Breast epithelium (tissue), 3 donors: ENCODE measurements at regions not wholly inside any gene's neighbourhood (a gene's known extent, or its start where the extent isn't known, plus 50 kb on each side); places are given as distances from the start of the nearest gene placed in this dataset.

Experiments used
- POLR2A ChIP-seq: fragments of 450-650 bp; IDR thresholded peaks from one replicate; pipeline ENCODE4 v1.6.1; 2016; ENCODE audit warnings: antibody characterized with exemption, mild to moderate bottlenecking, moderate library complexity
- POLR2AphosphoS5 ChIP-seq, 3 donors: sonication (generic); formaldehyde crosslinking; IDR thresholded peaks; one replicate each; pipeline ENCODE4 v1.6.1; 2017; ENCODE audit warnings: antibody characterized with exemption in 3 of 3
- TF ChIP-seq, protein P1 (sequence below), 3 donors: fragments of 450-650 bp; IDR thresholded peaks; one replicate each; pipeline ENCODE4 v1.5.1; 2016 to 2017; ENCODE audit warnings: antibody characterized with exemption in 3 of 3, mild to moderate bottlenecking in 3 of 3, moderate library complexity in 3 of 3

GRCh38 chr5:74135033-74135432 is 505.5 kb downstream of the ENC1 start:
- TF ChIP-seq, protein P1, sequence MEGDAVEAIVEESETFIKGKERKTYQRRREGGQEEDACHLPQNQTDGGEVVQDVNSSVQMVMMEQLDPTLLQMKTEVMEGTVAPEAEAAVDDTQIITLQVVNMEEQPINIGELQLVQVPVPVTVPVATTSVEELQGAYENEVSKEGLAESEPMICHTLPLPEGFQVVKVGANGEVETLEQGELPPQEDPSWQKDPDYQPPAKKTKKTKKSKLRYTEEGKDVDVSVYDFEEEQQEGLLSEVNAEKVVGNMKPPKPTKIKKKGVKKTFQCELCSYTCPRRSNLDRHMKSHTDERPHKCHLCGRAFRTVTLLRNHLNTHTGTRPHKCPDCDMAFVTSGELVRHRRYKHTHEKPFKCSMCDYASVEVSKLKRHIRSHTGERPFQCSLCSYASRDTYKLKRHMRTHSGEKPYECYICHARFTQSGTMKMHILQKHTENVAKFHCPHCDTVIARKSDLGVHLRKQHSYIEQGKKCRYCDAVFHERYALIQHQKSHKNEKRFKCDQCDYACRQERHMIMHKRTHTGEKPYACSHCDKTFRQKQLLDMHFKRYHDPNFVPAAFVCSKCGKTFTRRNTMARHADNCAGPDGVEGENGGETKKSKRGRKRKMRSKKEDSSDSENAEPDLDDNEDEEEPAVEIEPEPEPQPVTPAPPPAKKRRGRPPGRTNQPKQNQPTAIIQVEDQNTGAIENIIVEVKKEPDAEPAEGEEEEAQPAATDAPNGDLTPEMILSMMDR (IDR thresholded peaks at IDR 0.05) = no peak
- TF ChIP-seq POLR2AphosphoS5 (IDR thresholded peaks at IDR 0.05) (no peak), POLR2A (no peak)
